Activated naive CD4-positive, alpha-beta T cell treated with anti-CD3 and anti-CD28 coated beads for 36 hours (primary cell): ENCODE measurements at regions not wholly inside any gene's neighbourhood (a gene's known extent, or its start where the extent isn't known, plus 50 kb on each side); places are given as distances from the start of the nearest gene placed in this dataset.
"Not testable (repeated sequence)": the region's sequence is repeated elsewhere in the genome, so short reads cannot be mapped to it uniquely, and the experiment has no call there.

ENCODE experiments used
- CTCF ChIA-PET: fragments of 350-600 bp; sonication (Branson Sonifier 250); formaldehyde crosslinking; loops from one replicate; lab custom pipeline; 2021; ENCODE audit warnings: antibody characterized with exemption; lab: Charles Lee
- DNase-seq: peaks from one replicate; pipeline ENCODE4 v3.0.0-alpha.2; 2020
- H3K27ac Mint-ChIP-seq: one replicate; pipeline ENCODE4 v1.8.0; 2021; ENCODE audit warnings: mild to moderate bottlenecking, mixed read lengths
- H3K27me3 Mint-ChIP-seq: one replicate; pipeline ENCODE4 v1.8.0; 2021; ENCODE audit warnings: low read depth, mixed read lengths
- H3K36me3 Mint-ChIP-seq: one replicate; pipeline ENCODE4 v1.8.0; 2021; ENCODE audit warnings: low read depth, mixed read lengths
- H3K4me1 Mint-ChIP-seq: one replicate; pipeline ENCODE4 v1.8.0; 2021; ENCODE audit warnings: low read depth, mixed read lengths
- H3K4me3 Mint-ChIP-seq: one replicate; pipeline ENCODE4 v1.8.0; 2021; ENCODE audit warnings: mild to moderate bottlenecking, moderate library complexity, mixed read lengths
- H3K9me3 Mint-ChIP-seq: one replicate; pipeline ENCODE4 v1.8.0; 2021; ENCODE audit warnings: mixed read lengths
- intact Hi-C: fragments of 100-400 bp; cut with micrococcal nuclease; formaldehyde crosslinking; loops from one replicate; pipeline ENCODE4 v1.15.1; 2023

- Mint-ChIP-seq H3K4me3 (no peak overlapping the region), H3K36me3 (no peaks in the 10 kb centered on the region), H3K4me1 (no peaks in the 10 kb centered on the region), H3K9me3 (peaks cover 5% of the 10 kb centered on the region), H3K27me3 (peaks cover 2% of the 10 kb centered on the region), H3K27ac (no peak overlapping the region)
- intact Hi-C loops: no loop called here
- CTCF ChIA-PET: no interaction called here
- no peak for DNase-seq
Observed at GRCh38 chr18:1052301-1052700, 147.6 kb downstream of the ADCYAP1 start.

- intact Hi-C loops: no loop called here
- H3K36me3 Mint-ChIP-seq: no peaks in the 10 kb centered on the region
- no peak for DNase-seq
- H3K27me3 Mint-ChIP-seq: peaks cover 2% of the 10 kb centered on the region
- no peak overlapping the region for H3K4me3 Mint-ChIP-seq
- peaks cover 8% of the 10 kb centered on the region for H3K9me3 Mint-ChIP-seq
- H3K27ac Mint-ChIP-seq: no peak overlapping the region
- H3K4me1 Mint-ChIP-seq: no peaks in the 10 kb centered on the region
- CTCF ChIA-PET: no interaction called here
Observed at GRCh38 chr18:1053331-1054315, 149.0 kb downstream of the ADCYAP1 start.

GRCh38 chr18:1056404-1056803 lies 151.7 kb downstream of the ADCYAP1 start:
- DNase-seq: no peak
- no peaks in the 10 kb centered on the region for H3K4me1 Mint-ChIP-seq
- intact Hi-C loops: no loop called here
- peaks cover 8% of the 10 kb centered on the region for H3K9me3 Mint-ChIP-seq
- H3K27ac Mint-ChIP-seq: no peak overlapping the region
- no peak overlapping the region for H3K4me3 Mint-ChIP-seq
- no peaks in the 10 kb centered on the region for H3K36me3 Mint-ChIP-seq
- CTCF ChIA-PET: no interaction called here
- no peaks in the 10 kb centered on the region for H3K27me3 Mint-ChIP-seq

GRCh38 chr18:1057367-1057766 lies 152.7 kb downstream of the ADCYAP1 start:
- H3K4me1 Mint-ChIP-seq: no peaks in the 10 kb centered on the region
- DNase-seq: no peak
- no peak overlapping the region for H3K4me3 Mint-ChIP-seq
- H3K27me3 Mint-ChIP-seq: no peaks in the 10 kb centered on the region
- no peak overlapping the region for H3K27ac Mint-ChIP-seq
- CTCF ChIA-PET: no interaction called here
- no peaks in the 10 kb centered on the region for H3K36me3 Mint-ChIP-seq
- H3K9me3 Mint-ChIP-seq: peaks cover 8% of the 10 kb centered on the region
- intact Hi-C loops: no loop called here

GRCh38 chr18:1062588-1062987 lies 157.9 kb downstream of the ADCYAP1 start:
- H3K27ac Mint-ChIP-seq: no peak overlapping the region
- intact Hi-C loops: no loop called here
- H3K9me3 Mint-ChIP-seq: peaks cover 2% of the 10 kb centered on the region
- no peaks in the 10 kb centered on the region for H3K4me1 Mint-ChIP-seq
- no peaks in the 10 kb centered on the region for H3K36me3 Mint-ChIP-seq
- no peak overlapping the region for H3K4me3 Mint-ChIP-seq
- CTCF ChIA-PET: interaction anchor here (0.9 kb wide), 1 partner anchor 198 kb away, joined by 3 read pairs; no protein-coding TSS in a partner anchor
- DNase-seq: no peak
- H3K27me3 Mint-ChIP-seq: no peaks in the 10 kb centered on the region

GRCh38 chr18:1075322-1075721 lies 170.7 kb downstream of the ADCYAP1 start:
- no peaks in the 10 kb centered on the region for H3K9me3 Mint-ChIP-seq
- H3K27ac Mint-ChIP-seq: no peak overlapping the region
- no peaks in the 10 kb centered on the region for H3K4me1 Mint-ChIP-seq
- DNase-seq: no peak
- CTCF ChIA-PET: interaction anchor here (0.6 kb wide), 1 partner anchor 320 kb away, joined by 3 read pairs; no protein-coding TSS in a partner anchor
- intact Hi-C loops: no loop called here
- no peaks in the 10 kb centered on the region for H3K36me3 Mint-ChIP-seq
- H3K4me3 Mint-ChIP-seq: no peak overlapping the region
- H3K27me3 Mint-ChIP-seq: peaks cover 1% of the 10 kb centered on the region

- intact Hi-C loops: no loop called here
- no peak for DNase-seq
- Mint-ChIP-seq H3K27me3 (peaks cover 1% of the 10 kb centered on the region), H3K4me1 (no peaks in the 10 kb centered on the region), H3K9me3 (no peaks in the 10 kb centered on the region), H3K36me3 (no peaks in the 10 kb centered on the region), H3K27ac (no peak overlapping the region), H3K4me3 (no peak overlapping the region)
- CTCF ChIA-PET: interaction anchor here (0.6 kb wide), 1 partner anchor 321 kb away, joined by 3 read pairs; no protein-coding TSS in a partner anchor
Observed at GRCh38 chr18:1075876-1076275, 171.2 kb downstream of the ADCYAP1 start.

- Mint-ChIP-seq H3K27me3 (peaks cover 1% of the 10 kb centered on the region), H3K27ac (no peak overlapping the region), H3K9me3 (no peaks in the 10 kb centered on the region), H3K4me1 (no peaks in the 10 kb centered on the region), H3K36me3 (no peaks in the 10 kb centered on the region), H3K4me3 (no peak overlapping the region)
- no peak for DNase-seq
- intact Hi-C loops: no loop called here
- CTCF ChIA-PET: no interaction called here
Observed at GRCh38 chr18:1078301-1078700, 173.6 kb downstream of the ADCYAP1 start.

GRCh38 chr18:1083675-1084074 lies 179.0 kb downstream of the ADCYAP1 start:
- H3K27me3 Mint-ChIP-seq, H3K9me3 Mint-ChIP-seq, H3K4me1 Mint-ChIP-seq, CTCF ChIA-PET, H3K27ac Mint-ChIP-seq, DNase-seq, intact Hi-C loops, H3K4me3 Mint-ChIP-seq, H3K36me3 Mint-ChIP-seq: not testable (repeated sequence)

GRCh38 chr18:1090758-1091157 lies 186.1 kb downstream of the ADCYAP1 start:
- peaks cover 11% of the 10 kb centered on the region for H3K9me3 Mint-ChIP-seq
- H3K27me3 Mint-ChIP-seq: no peaks in the 10 kb centered on the region
- no peaks in the 10 kb centered on the region for H3K36me3 Mint-ChIP-seq
- no peak overlapping the region for H3K27ac Mint-ChIP-seq
- CTCF ChIA-PET: interaction anchor here (0.7 kb wide), 1 partner anchor 56 kb away, joined by 5 read pairs; no protein-coding TSS in a partner anchor
- intact Hi-C loops: no loop called here
- no peak overlapping the region for H3K4me3 Mint-ChIP-seq
- H3K4me1 Mint-ChIP-seq: no peaks in the 10 kb centered on the region
- no peak for DNase-seq

- no peak for DNase-seq
- no peaks in the 10 kb centered on the region for H3K4me1 Mint-ChIP-seq
- no peak overlapping the region for H3K4me3 Mint-ChIP-seq
- intact Hi-C loops: no loop called here
- H3K27me3 Mint-ChIP-seq: no peaks in the 10 kb centered on the region
- H3K9me3 Mint-ChIP-seq: peaks cover 6% of the 10 kb centered on the region
- no peaks in the 10 kb centered on the region for H3K36me3 Mint-ChIP-seq
- CTCF ChIA-PET: interaction anchor here (0.7 to 1.6 kb wide), 2 partner anchors 10 to 932 kb away, joined by 3 to 6 read pairs; no protein-coding TSS in a partner anchor
- no peak overlapping the region for H3K27ac Mint-ChIP-seq
Observed at GRCh38 chr18:1092228-1092627, 187.6 kb downstream of the ADCYAP1 start.

GRCh38 chr18:1094409-1094808 lies 189.7 kb downstream of the ADCYAP1 start:
- intact Hi-C loops: no loop called here
- no peak for DNase-seq
- no peaks in the 10 kb centered on the region for H3K27me3 Mint-ChIP-seq
- peaks cover 5% of the 10 kb centered on the region for H3K9me3 Mint-ChIP-seq
- H3K27ac Mint-ChIP-seq: no peak overlapping the region
- H3K4me1 Mint-ChIP-seq: no peaks in the 10 kb centered on the region
- H3K4me3 Mint-ChIP-seq: no peak overlapping the region
- CTCF ChIA-PET: no interaction called here
- H3K36me3 Mint-ChIP-seq: no peaks in the 10 kb centered on the region
